ENCODE measurements at regions not wholly inside any gene's neighbourhood (a gene's known extent, or its start where the extent isn't known, plus 50 kb on each side); places are given as distances from the start of the nearest gene placed in this dataset.

GRCh38 chr3:110618512-110619226 lies 452.9 kb upstream of the NECTIN3 start:
- Histone ChIP-seq H3K27ac (no peak overlapping the region), H3K79me2 (no peaks in the 10 kb centered on the region), H3K4me3 (no peak overlapping the region), H3K9me2 (replicated peaks; ENCODE audit: insufficient read depth) (no peaks in the 10 kb centered on the region), H3K9me3 (ENCODE audit: low read depth) (no peaks in the 10 kb centered on the region), H2AFZ (no peak overlapping the region), H4K20me1 (ENCODE audit: insufficient read depth, poor library complexity, severe bottlenecking) (no peaks in the 10 kb centered on the region), H3K4me1 (ENCODE audit: insufficient read depth) (peaks cover 3% of the 10 kb centered on the region), H3K36me3 (replicated peaks; ENCODE audit: insufficient read depth, low read depth) (no peaks in the 10 kb centered on the region), H3K27me3 (no peaks in the 10 kb centered on the region), H3K4me2 (no peak overlapping the region)
- WGBS (ENCODE audit: low lambda C conversion rate, missing lambda C conversion rate): 91% methylated on average over 2 of the region's 2 CpGs
- TF ChIP-seq EZH2phosphoT487 (IDR thresholded peaks at IDR 0.05; ENCODE audit: low read depth, severe bottlenecking, unreplicated experiment) (no peak), CTCF (IDR thresholded peaks at IDR 0.05; ENCODE audit: poor library complexity) (no peak), EZH2 (IDR thresholded peaks at IDR 0.05; ENCODE audit: borderline replicate concordance) (no peak)
- no peak for DNase-seq (ENCODE audit: low spot score)

GRCh38 chr3:110620118-110620517 lies 451.5 kb upstream of the NECTIN3 start:
- Histone ChIP-seq H3K4me2 (no peak overlapping the region), H3K79me2 (no peaks in the 10 kb centered on the region), H3K9me3 (ENCODE audit: low read depth) (no peaks in the 10 kb centered on the region), H3K36me3 (replicated peaks; ENCODE audit: insufficient read depth, low read depth) (no peaks in the 10 kb centered on the region), H3K27me3 (no peaks in the 10 kb centered on the region), H3K27ac (no peak overlapping the region), H3K9me2 (replicated peaks; ENCODE audit: insufficient read depth) (no peaks in the 10 kb centered on the region), H3K4me3 (no peak overlapping the region), H4K20me1 (ENCODE audit: insufficient read depth, poor library complexity, severe bottlenecking) (no peaks in the 10 kb centered on the region), H3K4me1 (ENCODE audit: insufficient read depth) (no peaks in the 10 kb centered on the region), H2AFZ (no peak overlapping the region)
- no peak for DNase-seq (ENCODE audit: low spot score)
- TF ChIP-seq EZH2phosphoT487 (IDR thresholded peaks at IDR 0.05; ENCODE audit: low read depth, severe bottlenecking, unreplicated experiment) (no peak), CTCF (IDR thresholded peaks at IDR 0.05; ENCODE audit: poor library complexity) (no peak), EZH2 (IDR thresholded peaks at IDR 0.05; ENCODE audit: borderline replicate concordance) (no peak)
- 59% methylated on average over 4 of the region's 4 CpGs for WGBS (ENCODE audit: low lambda C conversion rate, missing lambda C conversion rate)

GRCh38 chr3:110623571-110623970 lies 448.0 kb upstream of the NECTIN3 start:
- no peak overlapping the region for H3K4me2 ChIP-seq
- no peak overlapping the region for H2AFZ ChIP-seq
- no peaks in the 10 kb centered on the region for H3K27me3 ChIP-seq
- no peak for DNase-seq (ENCODE audit: low spot score)
- no peaks in the 10 kb centered on the region for H4K20me1 ChIP-seq (ENCODE audit: insufficient read depth, poor library complexity, severe bottlenecking)
- no peaks in the 10 kb centered on the region for H3K9me2 ChIP-seq (replicated peaks; ENCODE audit: insufficient read depth)
- 52% methylated on average over 1 of the region's 1 CpG for whole genome bisulfite sequencing (ENCODE audit: low lambda C conversion rate, missing lambda C conversion rate)
- no peaks in the 10 kb centered on the region for H3K79me2 ChIP-seq
- TF ChIP-seq CTCF (IDR thresholded peaks at IDR 0.05; ENCODE audit: poor library complexity) (no peak), EZH2phosphoT487 (IDR thresholded peaks at IDR 0.05; ENCODE audit: low read depth, severe bottlenecking, unreplicated experiment) (no peak), EZH2 (IDR thresholded peaks at IDR 0.05; ENCODE audit: borderline replicate concordance) (no peak)
- H3K27ac ChIP-seq: no peak overlapping the region
- peaks cover 5% of the 10 kb centered on the region for H3K4me1 ChIP-seq (ENCODE audit: insufficient read depth)
- H3K9me3 ChIP-seq (ENCODE audit: low read depth): no peaks in the 10 kb centered on the region
- no peaks in the 10 kb centered on the region for H3K36me3 ChIP-seq (replicated peaks; ENCODE audit: insufficient read depth, low read depth)
- no peak overlapping the region for H3K4me3 ChIP-seq
